GM19467 (cell line): ENCODE measurements at regions not wholly inside any gene's neighbourhood (a gene's known extent, or its start where the extent isn't known, plus 50 kb on each side); places are given as distances from the start of the nearest gene placed in this dataset.

Experiments
- ATAC-seq: cut with Tn5 transposase; IDR thresholded peaks from one replicate; pipeline ENCODE4 v1.9.1; 2021; ENCODE audit warnings: mild to moderate bottlenecking, moderate library complexity; ENCODE audit not compliant: unreplicated experiment

DNA sequence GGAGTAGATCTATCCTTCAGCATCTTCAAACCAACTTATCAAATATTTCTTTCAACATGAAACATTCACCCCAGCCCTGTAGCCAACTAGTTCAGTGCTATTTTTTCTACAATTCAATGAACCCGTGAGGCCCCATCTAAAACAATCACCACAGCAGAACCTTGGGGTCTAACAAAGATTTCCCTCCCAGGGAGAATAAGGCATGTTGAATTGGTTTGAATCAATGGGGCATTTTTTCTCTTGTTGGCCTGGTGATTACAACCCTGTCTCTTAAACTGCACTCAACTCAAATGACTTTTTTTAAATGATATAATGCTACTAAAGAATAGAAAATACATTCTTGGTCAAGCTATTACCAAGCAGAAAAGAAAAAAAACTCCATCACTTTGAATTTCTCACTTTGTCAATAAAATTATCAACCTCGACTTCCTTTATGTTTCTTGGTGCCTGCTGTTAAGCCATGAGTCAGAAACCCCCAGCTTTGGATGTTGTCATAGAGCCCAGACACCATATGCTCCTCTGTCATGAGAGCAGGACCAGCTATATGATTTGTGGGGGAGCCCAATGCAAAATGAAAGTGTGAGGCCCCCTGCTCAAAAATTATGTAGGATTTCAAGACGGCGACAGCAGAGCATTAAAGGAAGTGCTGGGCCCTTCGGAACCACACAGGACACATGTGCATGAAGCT, 282.4 kb downstream of the MEIS1 start:
- no peak for ATAC-seq

- no peak for ATAC-seq
These were observed 283.0 kb downstream of the MEIS1 start for GRCh38 chr2:66717973-66718372.

- ATAC-seq: no peak
These were observed 286.9 kb downstream of the MEIS1 start for GRCh38 chr2:66721776-66722175.

- ATAC-seq: no peak
These were observed 289.3 kb downstream of the MEIS1 start for GRCh38 chr2:66724241-66724640.

- ATAC-seq: no peak
These were observed 294.7 kb downstream of the MEIS1 start for GRCh38 chr2:66729416-66730330.

DNA sequence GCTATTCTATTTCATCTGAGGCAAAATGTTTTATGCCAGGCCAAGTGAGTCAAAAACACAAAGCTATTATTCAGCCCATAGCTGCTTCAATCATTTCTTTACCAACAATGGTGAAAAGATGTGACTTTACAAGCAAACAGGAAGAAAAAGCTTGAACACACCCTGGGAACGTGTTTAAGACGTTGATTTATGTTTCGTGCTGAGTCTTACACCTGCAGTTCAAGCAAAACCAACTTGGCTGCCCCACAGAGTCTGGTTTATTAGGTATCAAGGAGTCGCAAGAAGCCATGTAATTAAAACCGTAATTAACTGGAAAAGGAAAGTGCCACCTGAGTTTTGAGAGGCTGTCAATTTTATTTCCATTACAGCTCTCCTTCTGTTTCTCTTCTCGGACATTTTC, 295.5 kb downstream of the MEIS1 start:
- no peak for ATAC-seq

DNA sequence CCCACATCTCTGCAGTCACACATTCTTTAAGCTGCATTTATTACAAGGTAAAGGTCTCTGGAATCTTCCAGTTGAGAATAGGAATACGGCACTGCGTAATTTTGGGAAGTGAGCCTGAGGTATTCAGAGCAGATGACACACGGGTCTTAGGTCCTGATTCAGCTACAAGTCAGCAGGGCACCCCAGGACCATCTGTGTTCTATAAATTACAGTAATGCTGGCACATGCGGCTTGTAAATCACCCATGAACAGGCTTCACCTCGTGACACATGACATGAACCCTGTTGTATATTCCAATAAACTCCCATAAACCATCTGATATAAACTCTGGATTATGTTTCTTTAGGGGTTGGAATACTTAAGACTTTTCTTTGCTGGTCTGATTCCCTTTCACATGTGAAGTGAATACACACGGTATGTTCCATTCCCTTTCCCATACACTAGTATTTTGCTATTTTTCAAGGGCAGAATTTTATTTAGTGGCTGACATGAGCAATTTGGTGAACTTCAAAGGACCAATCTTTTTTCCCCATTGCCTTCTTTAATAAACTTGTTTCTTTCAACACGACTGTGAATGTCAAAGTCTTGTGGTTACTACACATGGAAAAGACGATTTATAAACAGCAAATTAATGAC, 298.6 kb downstream of the MEIS1 start:
- ATAC-seq: no peak

- peak; percentile 59 for ATAC-seq
These were observed 314.0 kb downstream of the MEIS1 start for GRCh38 chr2:66748939-66749338.

DNA sequence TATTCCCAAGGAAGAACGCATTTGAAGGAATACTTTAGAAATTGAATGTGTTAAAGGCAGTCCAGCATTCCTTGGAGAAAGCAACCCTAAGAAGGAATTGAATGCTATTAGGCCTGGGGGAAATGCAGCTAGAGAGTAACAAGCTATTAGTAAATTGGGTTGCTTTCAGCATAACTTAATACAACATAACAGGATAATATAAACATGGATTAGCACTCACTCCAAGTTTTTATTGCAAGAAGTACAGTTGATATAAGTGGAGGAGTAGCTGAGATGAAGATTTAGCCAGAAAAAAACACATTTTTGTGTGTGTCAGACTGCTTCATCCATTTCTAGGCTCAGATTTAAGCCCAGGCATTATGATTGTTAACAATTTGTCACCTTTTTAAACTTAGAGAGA, 314.6 kb downstream of the MEIS1 start:
- ATAC-seq: no peak

DNA sequence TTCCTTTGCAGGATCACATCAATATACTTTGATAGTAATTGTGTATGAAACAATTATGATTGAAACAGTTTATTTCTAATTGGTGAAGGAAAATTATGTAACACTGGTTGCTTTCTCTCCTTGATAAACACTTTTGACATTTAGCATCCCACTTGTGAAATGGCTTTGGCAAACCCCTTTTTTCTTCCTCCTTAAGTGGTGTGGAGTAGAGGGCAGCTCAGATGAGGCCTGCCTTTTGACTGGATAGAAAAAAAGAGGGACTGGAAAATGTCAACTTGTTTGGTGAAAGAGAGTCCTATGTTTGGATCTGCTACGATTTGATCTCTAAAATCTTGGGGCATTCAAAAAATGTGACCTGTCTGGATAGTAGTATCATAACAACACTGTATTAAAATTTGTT, 318.3 kb downstream of the MEIS1 start:
- no peak for ATAC-seq

GRCh38 chr2:66753660-66754059, 318.7 kb downstream of the MEIS1 start:
- no peak for ATAC-seq

DNA sequence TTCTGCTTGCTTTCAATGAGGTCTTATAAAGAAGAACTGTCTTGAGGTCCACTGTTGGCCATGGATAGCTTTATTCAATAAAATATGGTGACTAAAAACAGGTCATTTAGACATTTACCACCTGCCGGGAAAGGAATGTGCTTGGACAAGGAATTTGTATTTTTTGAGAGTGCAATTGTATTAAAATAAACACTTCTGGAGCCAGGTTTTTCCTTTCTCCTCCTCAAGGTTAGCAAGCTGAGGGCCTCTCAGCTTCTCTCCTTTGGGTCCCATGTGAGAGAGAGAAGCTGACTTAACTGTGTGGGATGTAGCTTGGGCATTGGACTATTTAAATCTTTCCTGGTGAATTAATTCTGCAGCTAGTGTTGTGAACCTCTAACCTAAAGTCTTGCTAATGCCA, 321.0 kb downstream of the MEIS1 start:
- ATAC-seq: no peak

- ATAC-seq: no peak
These were observed 326.9 kb downstream of the MEIS1 start for GRCh38 chr2:66761826-66762225.

DNA sequence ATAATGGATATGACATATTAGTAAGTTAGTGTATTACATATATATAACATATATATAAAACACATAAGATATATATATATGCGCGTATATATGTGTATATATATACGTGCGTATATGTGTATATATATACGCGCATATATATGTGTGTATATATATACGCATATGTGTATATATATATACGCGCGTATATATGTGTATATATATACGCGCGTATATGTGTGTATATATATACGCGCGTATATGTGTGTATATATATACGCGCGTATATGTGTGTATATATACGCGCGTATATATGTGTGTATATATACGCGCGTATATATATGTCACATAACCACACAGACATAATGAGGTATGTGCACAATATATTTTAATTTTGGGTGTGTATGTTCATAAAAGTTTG, 327.8 kb downstream of the MEIS1 start:
- ATAC-seq: no peak

DNA sequence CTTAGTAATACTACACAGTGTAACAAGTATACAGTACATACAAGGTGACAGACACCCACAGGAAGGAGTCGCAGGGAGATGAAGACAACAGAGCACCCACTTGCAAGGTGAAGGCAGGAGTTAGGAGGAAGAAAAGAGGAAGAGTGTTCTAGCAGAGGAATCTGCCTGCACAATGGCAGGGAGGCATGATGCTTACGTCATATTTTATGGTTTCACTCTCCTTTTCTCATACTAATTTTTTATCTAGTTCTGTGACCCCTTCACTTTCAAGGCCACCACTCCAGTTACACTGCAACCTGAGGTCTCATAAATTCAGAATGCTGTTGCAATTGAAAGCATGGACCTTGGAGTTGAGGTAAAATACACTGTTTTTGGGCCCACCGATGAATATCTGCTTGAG, 331.7 kb downstream of the MEIS1 start:
- no peak for ATAC-seq

DNA sequence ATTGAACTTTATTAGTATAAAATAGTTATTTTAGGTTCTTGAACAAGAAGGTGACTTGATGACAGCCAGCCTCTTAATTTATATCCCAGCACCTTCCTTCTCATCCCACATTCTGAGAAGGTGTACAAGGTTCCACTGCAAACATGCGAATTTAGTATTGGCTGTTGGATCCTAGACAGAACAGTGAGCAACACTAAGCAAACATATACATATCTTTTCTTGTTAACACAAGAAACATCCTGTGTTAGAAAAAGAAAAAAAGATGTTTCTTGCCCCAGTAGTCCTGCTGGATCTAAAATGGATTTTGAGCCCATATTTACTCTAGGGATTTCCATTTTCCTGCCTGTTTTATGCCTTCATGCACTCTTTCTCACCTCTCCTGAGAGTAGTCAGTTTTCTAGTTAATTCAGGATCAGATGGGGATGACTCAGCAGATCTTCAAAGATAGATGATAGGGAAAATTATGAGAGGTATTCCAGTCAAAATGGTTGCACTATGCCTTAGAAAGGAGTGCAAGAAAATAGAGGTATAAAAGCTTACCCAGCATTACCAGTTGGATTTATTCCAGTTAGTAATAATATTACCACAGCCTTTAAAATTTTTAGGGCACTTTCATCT, 336.5 kb downstream of the MEIS1 start:
- ATAC-seq: no peak

- no peak for ATAC-seq
These were observed 337.7 kb downstream of the MEIS1 start for GRCh38 chr2:66772618-66773017.

DNA sequence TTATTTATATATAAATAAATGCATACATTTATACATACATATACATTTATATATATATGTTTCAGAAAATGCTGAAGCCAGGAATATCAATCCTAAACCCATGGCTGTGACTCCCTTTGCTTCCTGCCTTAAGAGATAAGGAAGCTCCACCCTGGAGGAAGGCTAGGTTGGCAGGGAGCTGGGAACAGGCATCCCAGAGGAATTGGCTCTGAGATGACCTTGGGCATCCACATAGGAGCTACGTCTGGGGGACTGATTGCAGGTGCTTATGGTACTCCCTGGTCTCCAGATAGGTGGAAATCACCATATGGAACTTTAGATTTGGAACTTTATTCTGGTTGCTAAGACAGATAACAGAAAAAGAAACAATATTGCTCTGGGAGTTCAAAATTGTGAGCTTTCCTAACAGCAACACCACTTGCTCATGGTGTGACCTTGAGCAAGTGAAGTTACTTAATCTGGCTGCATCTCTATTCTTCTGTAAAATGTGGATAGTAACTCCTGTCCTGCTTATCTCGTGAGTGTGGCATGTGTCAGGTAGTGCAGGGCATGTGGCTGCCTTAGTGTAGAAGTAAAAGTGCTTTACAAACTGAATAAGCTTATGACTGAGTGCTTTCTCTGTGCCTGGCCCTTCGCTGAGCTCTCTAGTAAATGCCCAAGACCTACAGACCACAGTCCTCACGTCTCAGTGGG, 341.0 kb downstream of the MEIS1 start:
- no peak for ATAC-seq

- no peak for ATAC-seq
These were observed 346.9 kb downstream of the MEIS1 start for GRCh38 chr2:66781804-66782203.

- no peak for ATAC-seq
These were observed 347.9 kb downstream of the MEIS1 start for GRCh38 chr2:66782780-66783361.
